IPS-11a (cell line): ENCODE measurements at regions not wholly inside any gene's neighbourhood (a gene's known extent, or its start where the extent isn't known, plus 50 kb on each side); places are given as distances from the start of the nearest gene placed in this dataset.

Experiments
- H3K4me3 ChIP-seq: one replicate; pipeline ENCODE4 v1.5.1; 2013; ENCODE audit warnings: low read depth, low read length, control low read depth

- H3K4me3 ChIP-seq: no peak overlapping the region
These were observed 82.6 kb upstream of the DPYD start for GRCh38 chr1:98003442-98003841.

DNA sequence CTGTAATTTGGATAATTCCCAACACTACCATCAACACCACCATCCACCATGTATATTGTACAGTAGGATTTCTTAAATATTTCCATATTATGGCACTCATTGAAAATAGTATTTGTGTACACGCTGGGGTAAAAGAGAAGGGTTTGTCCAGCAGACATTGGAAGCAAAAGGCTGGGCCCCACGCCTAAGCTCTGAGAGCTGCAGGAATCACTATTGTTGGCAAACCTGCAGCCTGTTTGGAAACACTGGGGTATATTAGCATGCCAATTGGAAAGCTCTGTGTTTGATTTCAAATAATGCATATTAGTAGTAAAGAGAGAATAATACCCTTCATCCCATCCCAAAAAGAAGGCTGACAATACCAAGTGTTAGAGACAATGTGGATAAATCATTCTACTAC, 81.5 kb upstream of the DPYD start:
- no peak overlapping the region for H3K4me3 ChIP-seq

GRCh38 chr1:98001764-98002163, 80.9 kb upstream of the DPYD start:
- H3K4me3 ChIP-seq: no peak overlapping the region

- H3K4me3 ChIP-seq: no peak overlapping the region
These were observed 78.5 kb upstream of the DPYD start for GRCh38 chr1:97999320-97999719.

DNA sequence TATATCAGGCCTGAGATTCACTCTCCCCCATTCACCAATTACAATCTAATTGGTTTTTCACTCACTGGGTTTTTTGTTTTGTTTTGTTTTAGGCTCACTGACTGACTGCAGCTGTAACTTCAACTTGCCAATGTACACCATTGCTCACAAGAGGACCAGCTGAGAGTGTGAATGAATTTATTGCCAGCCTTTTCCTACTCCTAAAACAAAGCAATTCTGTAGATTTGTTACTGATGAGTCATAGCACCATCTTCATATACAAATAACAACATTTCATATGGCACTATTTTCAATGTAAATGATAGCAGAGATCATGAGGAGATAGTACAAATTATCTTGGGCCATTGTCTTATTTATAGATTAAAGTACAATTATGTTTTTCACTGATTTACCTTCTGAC, 76.0 kb upstream of the DPYD start:
- H3K4me3 ChIP-seq: no peak overlapping the region

DNA sequence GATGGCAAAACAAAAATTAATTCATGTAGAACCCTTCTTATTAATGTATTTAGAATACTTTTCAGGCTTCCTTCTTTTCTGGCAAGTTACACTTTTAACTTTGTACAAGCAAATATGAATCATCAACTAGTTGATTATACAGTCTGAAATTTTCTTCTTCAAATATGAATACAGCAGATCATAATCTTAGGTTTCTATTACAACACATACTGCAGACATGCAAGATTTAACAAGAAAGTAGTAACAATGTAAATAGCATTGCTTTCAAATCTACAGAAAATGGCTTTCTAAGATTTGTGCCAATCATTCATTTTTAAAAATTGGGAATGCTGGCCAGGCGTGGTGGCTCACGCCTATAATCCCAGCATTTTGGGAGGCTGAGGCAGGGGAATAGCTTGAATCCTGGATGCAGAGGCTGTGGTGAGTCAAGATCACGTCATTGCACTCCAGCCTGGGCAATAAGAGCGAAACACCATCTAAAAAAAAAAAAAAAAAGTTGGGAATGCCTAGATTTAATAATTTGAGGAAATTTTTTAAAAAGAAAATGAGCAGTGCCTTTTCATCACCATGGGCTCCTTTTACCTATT, 68.4 kb upstream of the DPYD start:
- H3K4me3 ChIP-seq: no peak overlapping the region

DNA sequence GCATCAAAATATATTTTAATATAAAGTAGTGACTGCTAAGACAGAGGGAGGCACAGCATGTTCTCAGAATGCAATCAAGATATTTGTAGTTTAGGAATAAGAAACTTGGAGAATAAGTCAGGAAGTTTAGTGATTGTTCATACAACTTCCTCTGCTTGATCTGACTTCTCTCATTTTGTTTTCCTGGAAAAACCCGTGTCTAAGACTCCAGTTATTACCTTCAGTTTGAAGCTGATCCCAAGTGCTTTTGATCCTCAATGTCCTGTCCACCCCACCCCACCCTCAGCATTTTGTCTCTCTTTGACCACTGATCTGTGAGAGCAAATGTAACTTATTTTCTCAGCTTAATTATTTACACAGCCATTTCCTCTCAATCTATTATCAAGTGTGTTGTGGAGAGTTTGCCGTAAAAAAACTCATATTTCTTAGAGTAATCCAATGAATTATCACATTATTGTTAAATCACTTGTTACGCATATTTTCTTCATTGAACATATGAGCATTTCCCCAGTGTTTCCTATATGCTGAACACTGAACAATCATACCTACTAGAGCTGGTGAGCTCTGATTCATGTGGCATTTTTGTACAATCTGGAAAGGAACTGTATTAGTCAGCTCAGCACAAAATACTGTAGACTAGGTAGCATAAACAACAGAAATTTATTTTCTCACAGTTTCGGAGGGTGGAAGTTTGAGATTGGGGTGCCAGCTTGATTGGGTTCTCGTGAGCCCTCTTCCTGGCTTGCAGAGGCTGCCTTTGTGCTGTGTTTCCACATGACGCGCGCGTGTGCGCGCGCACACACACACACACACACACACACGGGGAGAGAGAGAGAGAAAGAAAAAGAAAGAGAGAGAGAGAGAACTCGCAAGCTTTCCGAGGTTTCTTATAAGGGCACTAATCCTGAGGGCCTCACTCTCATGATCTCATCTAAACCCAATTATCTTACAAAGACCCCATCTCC, 65.5 kb upstream of the DPYD start:
- H3K4me3 ChIP-seq: no peak overlapping the region

DNA sequence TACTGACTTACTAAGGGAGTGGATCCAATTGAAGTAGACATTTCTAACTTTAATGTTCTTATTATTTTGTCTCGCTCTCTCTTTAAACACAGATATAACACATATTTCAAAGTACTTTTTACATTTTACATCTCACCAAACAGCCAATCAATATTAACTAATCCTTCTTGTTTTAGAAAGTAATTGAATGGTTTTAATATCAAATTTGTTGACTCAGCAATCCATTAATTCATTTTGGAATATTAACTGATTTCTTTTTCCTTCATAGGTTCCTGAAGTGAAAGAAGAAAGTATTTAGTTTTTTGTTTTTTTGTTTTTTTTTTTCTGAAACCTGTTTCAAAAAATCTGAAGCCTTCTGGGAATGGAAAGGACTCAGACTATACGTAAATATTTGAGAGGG, 62.3 kb upstream of the DPYD start:
- no peak overlapping the region for H3K4me3 ChIP-seq

DNA sequence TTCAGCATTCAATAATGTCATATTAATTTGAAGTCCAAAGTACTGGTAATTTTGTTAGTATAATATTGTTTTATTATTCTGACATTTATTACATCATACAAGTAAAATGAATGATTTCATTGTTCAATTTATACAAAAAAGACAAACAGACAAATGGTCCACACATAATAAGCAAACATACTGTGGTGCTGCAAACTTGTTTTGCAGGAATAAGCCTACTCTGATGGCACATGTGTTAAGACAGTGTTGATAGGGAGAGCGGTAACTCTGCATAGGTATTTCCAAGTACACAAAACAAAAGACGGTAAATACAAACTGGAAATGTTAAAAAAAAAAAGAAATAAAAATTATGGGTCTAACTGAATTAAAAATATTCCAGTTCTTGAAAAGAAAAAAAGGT, 59.7 kb upstream of the DPYD start:
- H3K4me3 ChIP-seq: no peak overlapping the region

- H3K4me3 ChIP-seq: no peak overlapping the region
These were observed 56.0 kb upstream of the DPYD start for GRCh38 chr1:97976801-97977200.
